GM12872 (cell line): ENCODE measurements at regions not wholly inside any gene's neighbourhood (a gene's known extent, or its start where the extent isn't known, plus 50 kb on each side); places are given as distances from the start of the nearest gene placed in this dataset.

Source experiments
- TF ChIP-seq, protein P1 (sequence below): IDR thresholded peaks from 3 replicates; pipeline ENCODE4 v1.5.1; 2011; ENCODE audit warnings: low read depth, mild to moderate bottlenecking, low read length, moderate library complexity; ENCODE audit not compliant: insufficient read depth

GRCh38 chr5:28603869-28604268 is 1565.5 kb upstream of the CDH9 start:
- TF ChIP-seq, protein P1, sequence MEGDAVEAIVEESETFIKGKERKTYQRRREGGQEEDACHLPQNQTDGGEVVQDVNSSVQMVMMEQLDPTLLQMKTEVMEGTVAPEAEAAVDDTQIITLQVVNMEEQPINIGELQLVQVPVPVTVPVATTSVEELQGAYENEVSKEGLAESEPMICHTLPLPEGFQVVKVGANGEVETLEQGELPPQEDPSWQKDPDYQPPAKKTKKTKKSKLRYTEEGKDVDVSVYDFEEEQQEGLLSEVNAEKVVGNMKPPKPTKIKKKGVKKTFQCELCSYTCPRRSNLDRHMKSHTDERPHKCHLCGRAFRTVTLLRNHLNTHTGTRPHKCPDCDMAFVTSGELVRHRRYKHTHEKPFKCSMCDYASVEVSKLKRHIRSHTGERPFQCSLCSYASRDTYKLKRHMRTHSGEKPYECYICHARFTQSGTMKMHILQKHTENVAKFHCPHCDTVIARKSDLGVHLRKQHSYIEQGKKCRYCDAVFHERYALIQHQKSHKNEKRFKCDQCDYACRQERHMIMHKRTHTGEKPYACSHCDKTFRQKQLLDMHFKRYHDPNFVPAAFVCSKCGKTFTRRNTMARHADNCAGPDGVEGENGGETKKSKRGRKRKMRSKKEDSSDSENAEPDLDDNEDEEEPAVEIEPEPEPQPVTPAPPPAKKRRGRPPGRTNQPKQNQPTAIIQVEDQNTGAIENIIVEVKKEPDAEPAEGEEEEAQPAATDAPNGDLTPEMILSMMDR = no peak

DNA sequence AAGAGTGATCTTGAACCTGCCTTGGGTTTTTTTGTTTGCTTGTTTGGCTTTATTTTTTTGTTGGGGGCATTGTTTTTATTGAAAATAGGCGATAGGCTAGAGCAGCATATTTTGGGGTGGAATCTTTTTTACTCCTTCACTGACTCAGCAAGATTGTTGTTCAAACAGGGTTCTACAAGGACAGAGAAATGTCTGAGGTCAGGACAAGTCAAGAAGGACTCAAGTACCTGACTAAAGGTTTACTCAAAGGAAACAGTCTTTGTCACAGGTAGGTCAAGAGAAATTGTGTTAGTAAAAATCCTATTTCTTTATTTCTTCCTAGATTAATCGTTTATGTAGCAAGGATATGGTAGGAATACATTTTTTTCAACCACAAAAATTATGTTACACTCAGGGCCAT is 1564.0 kb upstream of the CDH9 start:
- TF ChIP-seq, protein P1 = no peak

DNA sequence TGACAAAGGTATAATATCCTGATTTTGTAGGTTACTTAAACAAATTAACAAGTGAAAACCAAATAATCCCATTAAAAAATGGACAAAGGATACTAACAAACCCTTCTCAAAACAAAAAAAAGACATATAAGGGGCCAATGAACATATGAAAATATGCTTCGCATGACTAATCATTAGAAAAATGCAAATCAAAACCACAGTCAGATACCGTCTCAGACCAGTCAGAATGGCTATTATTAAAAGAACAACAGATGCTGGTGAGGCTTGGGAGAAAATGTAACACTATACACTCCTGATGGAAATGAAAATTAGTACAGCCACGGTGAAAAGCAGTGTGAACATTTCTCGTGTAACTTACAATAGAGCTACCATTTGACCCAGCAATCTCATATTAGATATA is 1542.2 kb upstream of the CDH9 start:
- TF ChIP-seq, protein P1 = no peak

DNA sequence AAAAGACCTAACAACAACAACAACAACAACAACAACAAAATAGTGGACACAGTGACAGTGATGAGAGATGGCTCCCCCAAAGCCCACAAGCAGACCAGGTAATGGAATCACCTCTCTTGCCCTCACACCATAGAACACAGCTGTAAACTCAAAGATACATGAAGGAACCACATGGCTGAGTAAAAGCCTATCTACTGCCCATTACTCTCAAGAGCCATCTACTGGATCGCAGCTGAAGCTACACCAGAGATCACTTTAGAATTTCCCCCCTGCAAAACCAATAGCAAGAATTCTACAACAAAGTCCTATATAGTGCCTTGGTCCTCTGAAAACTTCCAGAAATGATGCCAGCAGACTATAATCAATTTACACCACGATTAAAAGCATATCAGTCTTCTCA is 1537.6 kb upstream of the CDH9 start:
- TF ChIP-seq, protein P1 = peak; percentile 26; the same call in 1 of the 3 replicates

GRCh38 chr5:28575368-28575767 is 1537.0 kb upstream of the CDH9 start:
- TF ChIP-seq, protein P1 = no peak

GRCh38 chr5:28574606-28575005 is 1536.2 kb upstream of the CDH9 start:
- TF ChIP-seq, protein P1 = no peak

- TF ChIP-seq, protein P1 = no peak
Measured at GRCh38 chr5:28567048-28567447, 1528.7 kb upstream of the CDH9 start.

DNA sequence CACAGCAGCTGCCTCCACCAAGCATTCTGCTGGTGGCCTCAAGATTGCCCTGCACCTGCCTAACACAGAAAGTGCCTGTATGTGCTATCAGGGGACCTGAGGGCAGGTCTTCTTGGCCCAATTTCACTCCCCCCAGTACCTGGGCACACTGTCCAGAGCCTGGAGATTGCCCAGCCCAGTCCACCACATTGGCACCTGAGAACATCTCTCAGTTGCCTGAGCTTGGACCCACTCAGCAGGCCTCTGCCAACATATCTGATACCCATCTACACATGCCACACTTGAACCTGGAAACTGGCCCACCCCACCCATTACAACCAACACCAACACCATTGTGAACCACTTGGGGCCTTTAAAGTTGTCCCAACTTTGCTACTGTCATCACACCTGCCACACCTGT is 1523.1 kb upstream of the CDH9 start:
- TF ChIP-seq, protein P1 = no peak
